Right atrium auricular region (tissue), 2 donors: ENCODE measurements at regions not wholly inside any gene's neighbourhood (a gene's known extent, or its start where the extent isn't known, plus 50 kb on each side); places are given as distances from the start of the nearest gene placed in this dataset.

ENCODE experiments used
- DNase-seq: peaks from one replicate; pipeline ENCODE4 v3.0.0-alpha.2; 2019; ENCODE audit warnings: low spot score
- H3K27ac ChIP-seq, 2 donors: fragments of 200-600 bp; sonication (generic); 1 replicate in 1 of 2; 2 replicates in 1 of 2; pipeline ENCODE4 v1.5.1; 2016 to 2019
- H3K27me3 ChIP-seq, 2 donors: fragments of 200-600 bp; sonication (generic); one replicate each; pipeline versions ENCODE4 v1.5.1 to v1.6.0; 2017 to 2019
- H3K36me3 ChIP-seq: fragments of 200-600 bp; sonication (generic); one replicate; pipeline ENCODE4 v1.5.1; 2016
- H3K4me1 ChIP-seq, 2 donors: fragments of 200-600 bp; sonication (generic); one replicate each; pipeline versions ENCODE4 v1.5.1 to v1.6.0; 2017 to 2019
- H3K4me3 ChIP-seq, 2 donors: fragments of 200-600 bp; sonication (generic); 1 replicate in 1 of 2; 2 replicates in 1 of 2; pipeline ENCODE4 v1.5.1; 2017 to 2019; ENCODE audit warnings: mild to moderate bottlenecking in 1 of 2, moderate library complexity in 1 of 2
- H3K9me3 ChIP-seq, 2 donors: fragments of 200-600 bp; sonication (generic); one replicate each; pipeline ENCODE4 v1.5.1; 2019
- CTCF ChIP-seq, 2 donors: fragments of 200-600 bp; sonication (generic); IDR thresholded peaks; one replicate each; pipeline ENCODE4 v1.5.1; 2019; ENCODE audit warnings: antibody characterized with exemption in 2 of 2

- no peaks in the 10 kb centered on the region for H3K9me3 ChIP-seq
- no peaks in the 10 kb centered on the region for H3K27me3 ChIP-seq
- no peaks in the 10 kb centered on the region for H3K4me1 ChIP-seq
- H3K4me3 ChIP-seq, result no peak overlapping the region
- no peak for DNase-seq
- TF ChIP-seq CTCF (IDR thresholded peaks at IDR 0.05), result no peak
- H3K36me3 ChIP-seq, result no peaks in the 10 kb centered on the region
- H3K27ac ChIP-seq, result no peak overlapping the region
Observed at GRCh38 chr17:53133876-53134275, 688.9 kb upstream of the KIF2B start.

- no peak for DNase-seq
- H3K4me1 ChIP-seq, result no peaks in the 10 kb centered on the region
- no peaks in the 10 kb centered on the region for H3K36me3 ChIP-seq
- no peak overlapping the region for H3K27ac ChIP-seq
- H3K4me3 ChIP-seq, result no peak overlapping the region
- no peaks in the 10 kb centered on the region for H3K9me3 ChIP-seq
- H3K27me3 ChIP-seq, result no peaks in the 10 kb centered on the region
- no peak for TF ChIP-seq CTCF (IDR thresholded peaks at IDR 0.05)
Observed at GRCh38 chr17:53129863-53130262, 692.9 kb upstream of the KIF2B start.

- H3K4me3 ChIP-seq, result no peak overlapping the region
- H3K9me3 ChIP-seq, result no peaks in the 10 kb centered on the region
- no peak for TF ChIP-seq CTCF (IDR thresholded peaks at IDR 0.05)
- no peaks in the 10 kb centered on the region for H3K4me1 ChIP-seq
- H3K36me3 ChIP-seq, result no peaks in the 10 kb centered on the region
- no peak overlapping the region for H3K27ac ChIP-seq
- no peak for DNase-seq
- no peaks in the 10 kb centered on the region for H3K27me3 ChIP-seq
Observed at GRCh38 chr17:53127331-53127730, 695.4 kb upstream of the KIF2B start.

- TF ChIP-seq CTCF (IDR thresholded peaks at IDR 0.05), result no peak
- no peaks in the 10 kb centered on the region for H3K4me1 ChIP-seq
- no peak overlapping the region for H3K4me3 ChIP-seq
- no peaks in the 10 kb centered on the region for H3K27me3 ChIP-seq
- no peak for DNase-seq
- no peaks in the 10 kb centered on the region for H3K36me3 ChIP-seq
- no peak overlapping the region for H3K27ac ChIP-seq
- H3K9me3 ChIP-seq, result no peaks in the 10 kb centered on the region
Observed at GRCh38 chr17:53122966-53123365, 699.8 kb upstream of the KIF2B start.

- Histone ChIP-seq H3K4me1 (no peaks in the 10 kb centered on the region), H3K9me3 (peaks cover 0 to 7% of the 10 kb centered on the region in 2 donors), H3K27me3 (no peaks in the 10 kb centered on the region), H3K4me3 (no peak overlapping the region), H3K27ac (no peak overlapping the region), H3K36me3 (no peaks in the 10 kb centered on the region)
- no peak for DNase-seq
- no peak for TF ChIP-seq CTCF (IDR thresholded peaks at IDR 0.05)
Observed at GRCh38 chr17:53119773-53120172, 703.0 kb upstream of the KIF2B start.

- peaks cover 0 to 7% of the 10 kb centered on the region in 2 donors for H3K9me3 ChIP-seq
- H3K27ac ChIP-seq, result no peak overlapping the region
- H3K4me3 ChIP-seq, result no peak overlapping the region
- no peak for DNase-seq
- no peaks in the 10 kb centered on the region for H3K4me1 ChIP-seq
- H3K36me3 ChIP-seq, result no peaks in the 10 kb centered on the region
- TF ChIP-seq CTCF (IDR thresholded peaks at IDR 0.05), result no peak
- H3K27me3 ChIP-seq, result no peaks in the 10 kb centered on the region
Observed at GRCh38 chr17:53118948-53119347, 703.8 kb upstream of the KIF2B start.
